ENCODE measurements at regions not wholly inside any gene's neighbourhood (a gene's known extent, or its start where the extent isn't known, plus 50 kb on each side); places are given as distances from the start of the nearest gene placed in this dataset.

DNA sequence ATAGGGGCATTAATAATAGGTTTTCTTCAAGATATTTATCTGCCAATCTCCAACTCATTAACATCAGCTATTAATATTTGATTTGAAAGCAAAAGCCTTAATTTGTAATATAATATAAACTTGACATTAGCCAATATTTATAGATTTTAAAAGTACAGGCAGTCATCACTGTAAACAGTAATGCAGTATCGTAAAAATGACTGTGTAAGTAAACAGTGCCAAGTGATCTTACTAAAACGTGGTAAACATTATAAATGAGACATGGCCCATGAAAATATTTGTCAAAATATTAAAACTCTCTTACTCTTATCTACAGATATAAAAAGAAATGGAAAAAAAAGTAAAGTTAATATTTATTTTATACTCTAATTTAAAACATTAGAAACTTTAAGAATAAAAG lies 101.6 kb upstream of the EPHA6 start:
- DNase-seq (ENCODE audit: low spot score), result no peak

DNA sequence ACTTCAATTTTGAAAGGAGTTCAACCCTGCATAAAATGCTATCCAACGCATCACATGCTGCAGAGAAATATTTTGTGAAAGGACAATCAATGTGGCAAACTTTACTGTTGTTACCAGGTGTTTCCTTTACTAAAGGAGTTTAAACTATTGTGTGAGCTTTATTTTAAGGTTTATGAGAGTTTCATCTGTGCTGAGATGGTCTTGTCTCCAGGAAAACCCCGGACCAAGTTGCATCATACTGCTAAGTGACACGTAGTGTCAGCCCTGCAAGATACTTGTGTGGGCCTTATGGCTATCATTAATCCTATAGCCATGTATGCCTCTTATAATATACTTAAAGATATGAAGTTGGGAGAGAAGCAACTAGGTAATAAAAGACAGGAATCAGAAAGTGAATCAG lies 94.5 kb upstream of the EPHA6 start:
- DNase-seq (ENCODE audit: low spot score), result no peak

DNA sequence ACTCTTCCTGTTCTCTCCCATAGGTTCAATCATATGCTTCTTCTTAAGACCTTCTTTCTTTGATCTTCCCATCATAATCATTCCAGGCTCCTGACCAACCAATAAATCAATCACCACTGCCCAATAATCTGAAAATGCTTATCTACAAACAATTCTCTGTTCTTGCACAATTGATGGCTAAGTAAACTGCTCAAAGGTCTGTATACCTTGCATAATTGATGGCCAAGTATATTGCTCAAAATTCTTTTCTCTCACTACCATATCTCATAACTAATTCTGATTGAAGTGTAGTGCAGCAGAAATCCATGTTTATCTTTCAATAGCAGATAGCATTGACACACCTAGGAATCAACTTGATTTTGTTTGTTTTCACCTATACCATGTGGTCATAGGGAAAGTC lies 83.4 kb upstream of the EPHA6 start:
- no peak for DNase-seq (ENCODE audit: low spot score)

DNA sequence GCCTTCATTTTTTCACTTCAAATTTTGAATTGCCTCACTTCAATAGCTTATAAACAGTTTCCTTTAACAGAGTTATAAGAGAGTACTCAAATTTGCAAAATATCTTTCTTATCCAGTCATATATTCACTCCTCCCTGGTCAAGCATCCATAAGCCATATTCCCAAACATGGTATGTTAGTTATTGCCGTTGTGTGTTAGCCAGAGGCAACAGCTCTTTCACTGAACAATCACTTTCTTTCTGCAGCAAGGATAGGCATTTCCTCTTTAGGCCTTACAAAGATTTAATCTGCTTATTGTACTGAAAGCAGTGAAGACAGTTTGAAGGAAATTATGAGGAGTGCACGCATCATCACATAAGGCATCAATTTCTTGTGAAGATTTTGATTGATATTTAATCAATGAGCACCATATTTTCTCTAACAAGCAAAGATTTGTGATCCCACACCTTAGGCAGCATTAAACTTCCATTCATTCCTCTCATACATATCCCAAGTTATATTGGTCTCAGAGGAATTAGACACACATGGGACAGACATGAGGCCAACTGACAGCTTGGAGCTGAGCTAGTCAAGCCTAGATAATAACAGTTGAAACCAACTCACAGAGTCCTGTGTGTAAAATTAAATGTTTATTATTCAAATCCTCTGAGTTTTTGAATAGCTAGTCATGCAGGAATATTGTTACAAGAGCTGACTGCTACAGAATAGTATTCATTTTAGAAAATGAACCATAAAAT lies 80.0 kb upstream of the EPHA6 start:
- no peak for DNase-seq (ENCODE audit: low spot score)

DNA sequence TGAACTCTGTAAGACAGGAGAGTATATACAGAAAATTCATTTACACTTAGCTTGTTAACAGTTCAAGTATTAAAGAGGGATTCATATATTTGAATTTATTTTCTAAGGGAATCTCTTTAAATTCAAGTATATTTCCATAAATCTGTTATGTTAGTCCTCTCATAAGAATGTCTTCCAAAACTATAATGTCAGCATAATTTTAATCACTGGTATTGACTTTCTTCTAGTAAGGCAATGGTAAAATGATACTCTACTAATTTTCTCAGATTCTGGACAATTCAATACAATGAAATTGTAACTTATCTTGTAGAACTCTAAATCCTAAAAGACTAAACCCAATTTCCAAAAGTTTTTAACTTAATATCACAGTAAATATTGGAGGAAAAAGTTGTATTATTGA lies 66.3 kb upstream of the EPHA6 start:
- DNase-seq (ENCODE audit: low spot score), result no peak

DNA sequence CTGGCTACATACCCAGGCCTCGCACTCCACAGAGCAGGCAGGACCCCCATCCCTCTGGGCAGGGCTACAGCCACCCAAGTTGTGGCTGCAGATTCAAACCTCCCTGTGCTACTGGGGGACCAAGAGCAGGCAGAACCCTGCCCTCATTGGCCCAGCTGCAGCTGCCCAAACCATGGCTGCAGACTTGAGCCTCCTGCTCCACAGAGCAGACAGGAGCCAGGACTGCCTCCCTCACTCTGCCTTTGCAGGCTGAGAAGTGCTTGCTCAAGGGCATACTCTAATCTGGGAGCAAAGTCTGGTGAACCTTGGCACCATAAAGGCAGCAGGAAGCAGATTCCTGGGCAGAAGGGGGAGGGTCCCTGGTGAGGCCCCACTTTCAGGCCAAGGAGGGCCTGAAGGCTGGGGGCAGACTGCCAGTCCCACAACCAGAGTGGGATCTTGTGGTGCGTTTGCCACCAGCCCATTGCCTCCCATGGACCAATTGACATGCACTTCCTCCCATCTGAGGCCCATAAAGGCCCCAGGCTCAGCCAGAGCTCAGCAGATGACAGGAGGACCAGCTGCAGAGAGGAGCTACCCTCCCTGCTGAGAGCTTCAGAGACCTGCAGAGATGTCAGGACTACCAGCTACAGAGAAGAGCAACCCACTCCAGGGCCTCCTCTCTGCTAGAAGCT lies 64.2 kb upstream of the EPHA6 start:
- DNase-seq (ENCODE audit: low spot score), result no peak

DNA sequence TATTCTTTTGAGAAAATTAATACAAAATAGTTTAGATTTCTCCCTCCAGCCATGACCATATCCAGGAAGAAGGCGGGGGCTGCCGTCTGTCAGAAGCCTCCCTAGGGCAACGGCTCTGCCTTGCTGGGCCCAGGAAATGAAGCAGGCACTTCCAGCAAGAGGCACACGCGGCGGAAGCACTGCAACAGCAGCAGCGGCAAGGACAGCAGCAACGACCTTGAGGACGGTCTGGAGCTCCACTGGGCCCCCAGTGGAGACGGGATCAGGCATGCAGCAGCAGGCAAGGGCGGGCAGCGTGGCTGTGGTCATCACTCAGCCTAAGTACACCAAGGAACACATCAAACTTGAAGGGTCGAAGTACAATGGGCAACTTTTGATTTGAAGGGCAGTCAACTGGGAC lies 61.3 kb upstream of the EPHA6 start:
- DNase-seq (ENCODE audit: low spot score), result no peak

DNA sequence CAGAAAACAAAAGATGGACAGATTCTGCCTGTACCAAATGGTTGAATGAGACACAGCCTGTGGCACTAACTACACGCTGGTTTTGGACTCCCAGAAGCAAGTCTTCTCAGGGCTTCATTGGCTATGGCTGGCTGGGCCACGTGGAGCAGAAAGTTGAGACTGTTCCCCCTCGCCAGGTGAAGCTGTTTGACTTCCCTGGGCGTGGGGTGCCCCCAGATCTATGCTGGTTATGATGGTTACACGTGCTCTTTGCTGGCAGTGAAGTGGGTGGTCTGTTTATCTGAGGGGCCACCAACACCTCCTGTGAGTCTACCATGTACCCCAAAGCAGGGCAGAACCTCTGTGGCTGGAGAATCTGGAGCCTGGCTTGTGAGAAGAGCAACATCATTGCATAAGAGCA lies 60.3 kb upstream of the EPHA6 start:
- no peak for DNase-seq (ENCODE audit: low spot score)

DNA sequence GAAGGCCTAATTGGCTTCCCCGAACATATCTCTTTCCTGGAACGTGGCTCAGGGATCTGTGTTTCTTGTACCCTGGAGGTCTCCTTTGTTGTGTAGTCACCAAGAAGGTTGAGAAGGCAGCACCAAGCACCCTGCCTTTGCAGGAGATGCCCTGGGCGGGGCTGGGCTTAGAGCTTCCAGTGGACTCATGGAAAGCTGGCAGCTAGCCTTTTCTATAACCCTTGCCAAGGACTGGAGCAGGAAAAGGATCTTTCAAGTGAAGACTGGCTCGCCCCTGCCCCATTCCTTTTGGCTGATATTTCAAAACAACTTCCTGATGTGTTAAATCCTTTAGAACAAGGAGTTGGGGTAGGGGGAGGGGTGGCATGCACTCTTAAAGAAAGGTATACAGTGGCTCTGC lies 58.9 kb upstream of the EPHA6 start:
- DNase-seq (ENCODE audit: low spot score), result no peak

DNA sequence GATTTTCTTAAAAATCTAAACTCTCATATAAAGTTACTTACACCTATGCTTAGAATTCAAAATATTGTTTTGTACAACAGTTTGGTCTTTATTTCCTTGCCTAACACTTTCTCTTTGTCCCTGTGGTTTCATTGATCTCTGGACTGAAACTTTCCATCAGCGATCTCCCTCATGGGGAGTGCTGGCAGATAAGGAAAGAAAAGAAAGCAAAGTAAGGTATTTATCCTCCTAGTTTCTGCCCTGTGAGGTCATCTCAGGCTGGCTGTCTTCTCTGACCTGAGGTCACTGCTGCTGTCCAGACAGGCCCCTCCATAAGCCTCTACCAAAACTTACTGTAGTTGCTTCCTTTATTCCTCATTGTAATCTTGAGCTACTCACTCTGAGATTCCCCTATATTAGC lies 57.9 kb upstream of the EPHA6 start:
- DNase-seq (ENCODE audit: low spot score), result no peak

DNA sequence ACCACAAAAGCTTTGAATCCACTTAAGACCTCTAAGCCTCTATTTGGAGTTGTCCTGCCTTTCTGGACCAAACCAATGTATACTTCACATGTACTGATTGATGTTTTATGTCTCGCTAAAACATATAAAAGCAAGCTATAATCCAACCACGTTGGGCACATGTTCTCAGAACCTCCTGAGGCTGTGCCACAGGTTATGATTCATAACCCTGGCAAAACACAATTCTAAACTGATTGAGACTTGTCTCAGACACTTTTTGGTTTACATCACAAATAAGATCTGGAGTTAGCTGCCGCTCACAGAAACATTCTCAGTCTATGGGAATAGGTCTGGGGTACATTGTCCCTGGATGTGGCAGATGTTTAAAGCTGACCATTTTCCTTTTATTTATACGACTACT lies 53.4 kb upstream of the EPHA6 start:
- DNase-seq (ENCODE audit: low spot score), result no peak

Data from NAMALWA (cell line).